ENCODE measurements at regions not wholly inside any gene's neighbourhood (a gene's known extent, or its start where the extent isn't known, plus 50 kb on each side); places are given as distances from the start of the nearest gene placed in this dataset.

DNA sequence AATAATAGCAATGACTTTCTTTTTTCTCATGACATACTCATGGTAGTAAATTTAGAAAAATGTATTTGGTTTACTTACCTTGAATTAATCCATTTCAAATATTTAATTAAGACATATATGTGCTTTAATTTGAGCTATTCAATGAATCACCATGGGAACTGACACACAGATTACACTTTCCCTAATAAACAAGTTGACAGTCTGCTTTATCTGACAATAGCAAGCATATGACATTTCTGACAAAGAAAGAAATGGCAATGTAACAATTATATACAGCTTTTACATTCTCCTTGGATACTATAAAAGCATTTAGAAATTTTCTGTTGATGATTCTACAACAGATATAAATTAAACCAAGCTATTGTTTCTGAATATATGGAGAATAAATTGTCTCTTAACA is 382.5 kb downstream of the CYLC2 start:
- Histone ChIP-seq H3K9ac (ENCODE audit: insufficient read depth, low read depth, low read length) (no peak overlapping the region), H3K27me3 (ENCODE audit: control insufficient read depth in 1 of 2, insufficient read depth in 2 of 2, low read length in 2 of 2) (no peaks in the 10 kb centered on the region), H3K36me3 (replicated peaks in 1 of 2; ENCODE audit: control insufficient read depth in 1 of 2, insufficient read depth in 2 of 2, low read length in 2 of 2) (no peaks in the 10 kb centered on the region), H4K20me1 (ENCODE audit: insufficient read depth, low read length) (no peaks in the 10 kb centered on the region), H3K79me2 (ENCODE audit: insufficient read depth, low read length) (no peaks in the 10 kb centered on the region), H2AFZ (ENCODE audit: low read length) (no peak overlapping the region), H3K4me2 (ENCODE audit: low read depth, low read length) (no peak overlapping the region), H3K9me3 (ENCODE audit: low read length) (no peaks in the 10 kb centered on the region), H3K27ac (ENCODE audit: extremely low read length, insufficient read depth, low read length) (no peak overlapping the region), H3K4me1 (ENCODE audit: insufficient read depth, low read length) (no peaks in the 10 kb centered on the region), H3K4me3 (replicated peaks in 1 of 3; ENCODE audit: insufficient read depth in 1 of 3, low read depth in 2 of 3, low read length in 3 of 3) (no peak overlapping the region)
- TF ChIP-seq POGK (CRISPR knock-in tag; conservative IDR thresholded peaks at IDR 0.05) (no peak), SMARCC2 (IDR thresholded peaks at IDR 0.05) (no peak), ATRX (CRISPR knock-in tag; IDR thresholded peaks at IDR 0.05; ENCODE audit: borderline replicate concordance) (no peak), RBAK (CRISPR knock-in tag; IDR thresholded peaks at IDR 0.05) (no peak), MYC (CRISPR knock-in tag; IDR thresholded peaks at IDR 0.05; ENCODE audit: borderline replicate concordance) (no peak), BORCS8-MEF2B (CRISPR knock-in tag; IDR thresholded peaks at IDR 0.05) (no peak), ZNF619 (CRISPR knock-in tag; IDR thresholded peaks at IDR 0.05) (no peak), HOXA3 (CRISPR knock-in tag; IDR thresholded peaks at IDR 0.05) (no peak), SKIL (CRISPR knock-in tag; IDR thresholded peaks at IDR 0.05; ENCODE audit: borderline replicate concordance) (no peak)
- no peak for ATAC-seq
- ChIA-PET CTCF (ENCODE audit: low intra/inter-chr PET ratio, low total read pairs) (no interaction called here), POLR2A (no interaction called here)
- in situ Hi-C loops (cut with HindIII; ENCODE audit: extremely low pct_ligation_motif_present, low pct_unique_long_range_greater_than_20kb) (no loop called here), intact Hi-C loops (cut with micrococcal nuclease; ENCODE audit: unreplicated experiment) (no loop called here)
- FAIRE-seq = no peak
- BruUV-seq (replicated peaks) = no TSS peak
- no peak for DNase-seq (ENCODE audit: low spot score)
